UCSD-AML1 (cell line): ENCODE measurements at regions not wholly inside any gene's neighbourhood (a gene's known extent, or its start where the extent isn't known, plus 50 kb on each side); places are given as distances from the start of the nearest gene placed in this dataset.
A peak's percentile ranks its signal among the peaks of the same experiment; 100 is the strongest.
"Not testable (repeated sequence)": the region's sequence is repeated elsewhere in the genome, so short reads cannot be mapped to it uniquely, and the experiment has no call there.

Source experiments
- DNase-seq: peaks from one replicate; lab custom pipeline; 2025; ENCODE audit not compliant: unreplicated experiment; lab: John Stamatoyannopoulos, UW

- DNase-seq = no peak
Measured at GRCh38 chr2:207321514-207321913, 155.8 kb upstream of the KLF7 start.

- DNase-seq = no peak
Measured at GRCh38 chr2:207324001-207324400, 158.3 kb upstream of the KLF7 start.

GRCh38 chr2:207327513-207327912 is 161.8 kb upstream of the KLF7 start:
- DNase-seq = no peak

GRCh38 chr2:207328944-207329386 is 163.2 kb upstream of the KLF7 start:
- no peak for DNase-seq

- no peak for DNase-seq
Measured at GRCh38 chr2:207330912-207331311, 165.2 kb upstream of the KLF7 start.

GRCh38 chr2:207331674-207332073 is 165.9 kb upstream of the KLF7 start:
- no peak for DNase-seq

GRCh38 chr2:207332480-207333212 is 166.9 kb upstream of the KLF7 start:
- DNase-seq = no peak

GRCh38 chr2:207333599-207334300 is 168.0 kb upstream of the KLF7 start:
- no peak for DNase-seq

- no peak for DNase-seq
Measured at GRCh38 chr2:207334301-207334623, 168.5 kb upstream of the KLF7 start.

- peak; percentile 25 for DNase-seq
Measured at GRCh38 chr2:207334624-207335371, 169.1 kb upstream of the KLF7 start.

GRCh38 chr2:207337234-207338219 is 171.8 kb upstream of the KLF7 start:
- DNase-seq = no peak

GRCh38 chr2:207338220-207338607 is 172.5 kb upstream of the KLF7 start:
- DNase-seq = no peak

- DNase-seq = no peak
Measured at GRCh38 chr2:207338610-207339009, 172.9 kb upstream of the KLF7 start.

- DNase-seq = no peak
Measured at GRCh38 chr2:207341112-207341750, 175.5 kb upstream of the KLF7 start.

GRCh38 chr2:207341804-207342203 is 176.1 kb upstream of the KLF7 start:
- no peak for DNase-seq

GRCh38 chr2:207344596-207345394 is 179.0 kb upstream of the KLF7 start:
- DNase-seq = not testable (repeated sequence)

GRCh38 chr2:207351171-207351570 is 178.6 kb upstream of the CREB1 start:
- no peak for DNase-seq

- DNase-seq = no peak
Measured at GRCh38 chr2:207352978-207353671, 176.6 kb upstream of the CREB1 start.

GRCh38 chr2:207353836-207354235 is 175.9 kb upstream of the CREB1 start:
- no peak for DNase-seq
